ENCODE measurements at regions not wholly inside any gene's neighbourhood (a gene's known extent, or its start where the extent isn't known, plus 50 kb on each side); places are given as distances from the start of the nearest gene placed in this dataset.

DNA sequence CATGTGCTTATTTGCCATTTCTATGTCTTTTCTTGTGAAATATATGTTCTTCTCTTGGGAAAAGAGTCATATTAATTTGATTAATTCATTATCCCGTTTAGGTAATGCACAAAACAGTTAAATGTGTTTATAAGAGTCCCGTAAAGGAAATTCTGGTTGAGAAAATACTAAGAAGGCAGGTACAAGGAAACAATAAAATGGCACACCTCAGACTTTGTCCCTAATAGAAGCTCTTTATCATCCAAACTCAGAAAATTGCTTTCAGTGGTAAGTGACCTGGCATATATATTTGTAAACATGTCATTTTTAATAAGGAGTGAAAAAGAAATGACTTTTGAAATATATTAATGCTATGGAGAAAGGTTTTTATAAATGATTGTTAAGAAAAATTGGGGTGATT, 540.5 kb upstream of the CITED2 start:
- Mint-ChIP-seq H3K36me3 (ENCODE audit: low read depth) (no peaks in the 10 kb centered on the region), H3K27me3 (peaks cover 17% of the 10 kb centered on the region), H3K4me3 (no peak overlapping the region), H3K4me1 (peaks cover 3% of the 10 kb centered on the region), H3K27ac (no peak overlapping the region)
- DNase-seq, result no peak
- no peaks in the 10 kb centered on the region for H3K9me3 ChIP-seq (ENCODE audit: control insufficient read depth, low read length, poor library complexity, severe bottlenecking)
- no peak for ATAC-seq

DNA sequence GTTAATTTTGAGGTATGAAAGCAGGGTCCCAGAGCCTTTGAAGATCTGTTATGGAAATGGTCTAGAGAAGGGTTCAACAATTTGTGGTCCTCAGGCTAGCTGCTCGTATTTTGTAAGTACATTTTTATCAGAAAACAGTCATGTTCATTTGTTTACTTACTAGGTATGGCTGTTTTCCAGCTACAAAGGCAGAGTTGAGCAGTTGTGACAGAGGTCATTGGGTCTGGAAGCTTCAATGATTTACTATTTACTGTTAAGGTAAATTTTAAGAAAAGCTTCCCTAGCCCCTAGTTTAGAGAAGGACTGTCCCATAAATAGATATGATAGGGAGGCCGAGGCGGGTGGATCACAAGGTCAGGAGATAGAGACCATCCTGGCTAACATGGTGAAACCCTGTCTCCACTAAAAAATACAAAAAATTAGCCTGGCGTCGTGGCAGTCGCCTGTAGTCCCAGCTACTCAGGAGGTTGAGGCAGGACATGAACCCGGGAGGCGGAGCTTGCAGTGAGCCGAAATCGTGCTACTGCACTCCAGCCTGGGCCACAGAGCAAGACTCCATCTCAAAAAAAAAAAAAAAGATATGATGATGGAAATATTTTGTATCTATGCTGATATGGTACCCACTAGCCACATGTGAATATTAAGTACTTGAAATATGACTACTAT, 538.4 kb upstream of the CITED2 start:
- no peaks in the 10 kb centered on the region for H3K9me3 ChIP-seq (ENCODE audit: control insufficient read depth, low read length, poor library complexity, severe bottlenecking)
- no peaks in the 10 kb centered on the region for H3K36me3 Mint-ChIP-seq (ENCODE audit: low read depth)
- no peaks in the 10 kb centered on the region for H3K4me1 Mint-ChIP-seq
- ATAC-seq (no peak), DNase-seq (no peak)
- H3K27me3 Mint-ChIP-seq, result peaks cover 3% of the 10 kb centered on the region
- H3K27ac Mint-ChIP-seq, result no peak overlapping the region
- no peak overlapping the region for H3K4me3 Mint-ChIP-seq

- ATAC-seq (no peak), DNase-seq (no peak)
- H3K27ac Mint-ChIP-seq, result no peak overlapping the region
- H3K9me3 ChIP-seq (ENCODE audit: control insufficient read depth, low read length, poor library complexity, severe bottlenecking), result no peaks in the 10 kb centered on the region
- no peaks in the 10 kb centered on the region for H3K36me3 Mint-ChIP-seq (ENCODE audit: low read depth)
- no peak overlapping the region for H3K4me3 Mint-ChIP-seq
- no peaks in the 10 kb centered on the region for H3K27me3 Mint-ChIP-seq
- no peaks in the 10 kb centered on the region for H3K4me1 Mint-ChIP-seq
Observed at GRCh38 chr6:139909992-139910391, 535.5 kb upstream of the CITED2 start.

DNA sequence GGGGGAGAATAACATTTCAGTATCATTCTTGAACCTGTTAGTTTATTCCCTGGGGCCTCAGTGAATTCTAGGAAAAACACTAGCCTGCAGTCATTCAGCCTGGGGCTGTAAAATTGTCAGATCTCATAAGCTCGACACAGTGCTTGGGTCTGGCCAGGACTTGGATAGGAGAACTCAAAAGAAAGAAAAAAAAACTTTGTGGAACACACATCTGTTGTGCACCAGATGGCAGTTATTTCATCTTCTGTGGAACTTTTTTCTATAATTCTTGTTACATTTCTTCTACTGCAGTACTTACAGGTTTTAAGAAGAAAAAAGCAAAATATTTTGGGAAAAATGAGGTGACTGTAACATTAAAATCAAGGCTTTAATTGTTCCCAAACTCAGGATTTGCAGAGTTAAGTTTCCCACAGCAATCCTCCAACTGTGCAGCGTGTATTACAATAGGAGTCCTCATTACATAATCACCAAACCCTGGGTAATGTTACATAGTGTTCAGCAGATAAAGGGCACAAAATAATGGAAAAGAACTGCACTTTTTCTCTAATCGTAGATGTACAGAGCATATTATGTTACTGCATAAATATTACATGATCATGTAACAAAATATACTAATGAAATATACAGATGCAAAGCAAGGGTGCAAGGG, 531.1 kb upstream of the CITED2 start:
- ATAC-seq (no peak), DNase-seq (no peak)
- H3K4me3 Mint-ChIP-seq, result no peak overlapping the region
- H3K36me3 Mint-ChIP-seq (ENCODE audit: low read depth), result no peaks in the 10 kb centered on the region
- no peaks in the 10 kb centered on the region for H3K27me3 Mint-ChIP-seq
- peaks cover 7% of the 10 kb centered on the region for H3K4me1 Mint-ChIP-seq
- H3K27ac Mint-ChIP-seq, result no peak overlapping the region
- no peaks in the 10 kb centered on the region for H3K9me3 ChIP-seq (ENCODE audit: control insufficient read depth, low read length, poor library complexity, severe bottlenecking)

DNA sequence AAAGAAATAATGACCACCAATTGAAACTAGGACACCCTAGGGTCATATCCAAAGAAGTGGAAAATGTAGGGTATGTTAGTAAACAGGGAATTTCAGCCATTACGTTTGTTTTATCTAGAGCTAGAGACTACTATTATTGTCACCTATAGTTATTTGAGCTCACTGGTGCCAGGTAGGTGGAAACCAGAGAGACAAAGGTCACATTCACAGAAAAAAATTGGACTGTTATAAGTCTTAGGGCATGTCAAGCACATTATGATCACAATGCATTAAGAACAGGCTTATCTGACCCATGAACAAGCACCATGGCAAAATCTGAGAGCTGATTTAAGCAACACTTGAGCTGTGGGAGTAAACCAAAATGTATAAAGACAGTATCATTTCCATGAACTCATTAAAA, 530.1 kb upstream of the CITED2 start:
- no peak for ATAC-seq
- no peaks in the 10 kb centered on the region for H3K9me3 ChIP-seq (ENCODE audit: control insufficient read depth, low read length, poor library complexity, severe bottlenecking)
- H3K27ac Mint-ChIP-seq, result no peak overlapping the region
- DNase-seq, result no peak
- H3K4me3 Mint-ChIP-seq, result no peak overlapping the region
- peaks cover 7% of the 10 kb centered on the region for H3K4me1 Mint-ChIP-seq
- no peaks in the 10 kb centered on the region for H3K36me3 Mint-ChIP-seq (ENCODE audit: low read depth)
- H3K27me3 Mint-ChIP-seq, result peaks cover 3% of the 10 kb centered on the region

DNA sequence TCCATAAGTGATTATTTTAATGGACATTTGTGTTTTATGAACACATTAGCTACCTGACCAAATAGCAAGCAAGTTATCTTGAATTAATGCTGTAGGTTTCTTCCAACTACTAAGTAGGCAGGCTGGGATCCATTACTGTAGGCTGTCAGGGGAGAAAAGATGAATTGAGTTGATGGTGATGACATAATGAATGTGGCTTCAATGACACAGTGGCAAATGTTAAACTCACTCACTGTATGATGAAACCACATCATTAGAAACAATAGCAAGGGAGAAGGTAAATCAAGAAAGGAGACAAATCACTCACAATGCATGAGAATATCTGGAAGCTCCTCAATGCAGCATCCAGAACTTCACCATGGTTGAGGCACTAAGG, 529.7 kb upstream of the CITED2 start:
- Mint-ChIP-seq H3K27ac (peak overlapping the region; percentile 22), H3K4me1 (peaks cover 7% of the 10 kb centered on the region), H3K36me3 (ENCODE audit: low read depth) (no peaks in the 10 kb centered on the region), H3K27me3 (peaks cover 7% of the 10 kb centered on the region), H3K4me3 (no peak overlapping the region)
- no peaks in the 10 kb centered on the region for H3K9me3 ChIP-seq (ENCODE audit: control insufficient read depth, low read length, poor library complexity, severe bottlenecking)
- DNase-seq (no peak), ATAC-seq (no peak)

- no peaks in the 10 kb centered on the region for H3K36me3 Mint-ChIP-seq (ENCODE audit: low read depth)
- peak overlapping the region; percentile 22 for H3K27ac Mint-ChIP-seq
- DNase-seq, result no peak
- H3K9me3 ChIP-seq (ENCODE audit: control insufficient read depth, low read length, poor library complexity, severe bottlenecking), result no peaks in the 10 kb centered on the region
- peaks cover 7% of the 10 kb centered on the region for H3K27me3 Mint-ChIP-seq
- peaks cover 7% of the 10 kb centered on the region for H3K4me1 Mint-ChIP-seq
- peak; percentile 30 for ATAC-seq
- no peak overlapping the region for H3K4me3 Mint-ChIP-seq
Observed at GRCh38 chr6:139903411-139904157, 529.1 kb upstream of the CITED2 start.

GRCh38 chr6:139895205-139895793, 520.9 kb upstream of the CITED2 start:
- Mint-ChIP-seq H3K4me3 (no peak overlapping the region), H3K4me1 (no peaks in the 10 kb centered on the region), H3K27me3 (peaks cover 13% of the 10 kb centered on the region), H3K27ac (no peak overlapping the region), H3K36me3 (ENCODE audit: low read depth) (no peaks in the 10 kb centered on the region)
- no peak for ATAC-seq
- no peak for DNase-seq
- no peaks in the 10 kb centered on the region for H3K9me3 ChIP-seq (ENCODE audit: control insufficient read depth, low read length, poor library complexity, severe bottlenecking)

DNA sequence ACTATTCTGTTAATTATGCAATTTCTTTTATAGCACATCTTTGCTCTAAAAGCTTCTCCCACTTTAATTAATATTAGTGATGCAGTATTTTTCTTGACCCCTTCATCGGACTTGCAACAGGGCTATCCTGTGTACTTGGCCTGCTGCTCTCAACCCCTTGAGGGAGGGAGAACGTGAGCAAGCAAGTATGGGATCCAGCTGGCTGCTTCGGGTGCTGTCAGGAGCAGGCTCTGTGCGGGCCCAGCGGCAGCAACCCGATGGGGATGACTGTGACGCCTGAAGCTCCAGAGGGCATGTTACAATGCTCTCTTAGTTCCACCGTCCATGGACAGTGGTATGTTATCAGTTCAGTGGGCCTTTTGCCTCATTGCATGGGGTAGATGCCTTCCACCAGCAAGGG, 519.8 kb upstream of the CITED2 start:
- no peak for ATAC-seq
- no peaks in the 10 kb centered on the region for H3K36me3 Mint-ChIP-seq (ENCODE audit: low read depth)
- DNase-seq, result no peak
- no peaks in the 10 kb centered on the region for H3K9me3 ChIP-seq (ENCODE audit: control insufficient read depth, low read length, poor library complexity, severe bottlenecking)
- H3K27ac Mint-ChIP-seq, result no peak overlapping the region
- no peak overlapping the region for H3K4me3 Mint-ChIP-seq
- no peaks in the 10 kb centered on the region for H3K4me1 Mint-ChIP-seq
- H3K27me3 Mint-ChIP-seq, result peaks cover 12% of the 10 kb centered on the region

GRCh38 chr6:139891471-139891870, 517.0 kb upstream of the CITED2 start:
- H3K27ac Mint-ChIP-seq, result no peak overlapping the region
- DNase-seq (no peak), ATAC-seq (no peak)
- H3K36me3 Mint-ChIP-seq (ENCODE audit: low read depth), result no peaks in the 10 kb centered on the region
- H3K27me3 Mint-ChIP-seq, result peaks cover 20% of the 10 kb centered on the region
- no peaks in the 10 kb centered on the region for H3K9me3 ChIP-seq (ENCODE audit: control insufficient read depth, low read length, poor library complexity, severe bottlenecking)
- no peaks in the 10 kb centered on the region for H3K4me1 Mint-ChIP-seq
- no peak overlapping the region for H3K4me3 Mint-ChIP-seq

- H3K36me3 Mint-ChIP-seq (ENCODE audit: low read depth), result no peaks in the 10 kb centered on the region
Observed at GRCh38 chr6:139888681-139889122, 514.3 kb upstream of the CITED2 start.

GRCh38 chr6:139887275-139887674, 512.8 kb upstream of the CITED2 start:
- no peaks in the 10 kb centered on the region for H3K9me3 ChIP-seq (ENCODE audit: control insufficient read depth, low read length, poor library complexity, severe bottlenecking)
- ATAC-seq, result no peak
- Mint-ChIP-seq H3K36me3 (ENCODE audit: low read depth) (no peaks in the 10 kb centered on the region), H3K4me3 (no peak overlapping the region), H3K27ac (no peak overlapping the region), H3K27me3 (peaks cover 14% of the 10 kb centered on the region), H3K4me1 (no peaks in the 10 kb centered on the region)
- DNase-seq, result no peak

More at GRCh38 chr6:139888681-139889122, 514.3 kb upstream of the CITED2 start:
- H3K27ac Mint-ChIP-seq, result no peak overlapping the region
- DNase-seq (no peak), ATAC-seq (no peak)
- H3K4me3 Mint-ChIP-seq, result no peak overlapping the region
- H3K4me1 Mint-ChIP-seq, result no peaks in the 10 kb centered on the region
- H3K9me3 ChIP-seq (ENCODE audit: control insufficient read depth, low read length, poor library complexity, severe bottlenecking), result no peaks in the 10 kb centered on the region
- H3K27me3 Mint-ChIP-seq, result peaks cover 20% of the 10 kb centered on the region

DNA sequence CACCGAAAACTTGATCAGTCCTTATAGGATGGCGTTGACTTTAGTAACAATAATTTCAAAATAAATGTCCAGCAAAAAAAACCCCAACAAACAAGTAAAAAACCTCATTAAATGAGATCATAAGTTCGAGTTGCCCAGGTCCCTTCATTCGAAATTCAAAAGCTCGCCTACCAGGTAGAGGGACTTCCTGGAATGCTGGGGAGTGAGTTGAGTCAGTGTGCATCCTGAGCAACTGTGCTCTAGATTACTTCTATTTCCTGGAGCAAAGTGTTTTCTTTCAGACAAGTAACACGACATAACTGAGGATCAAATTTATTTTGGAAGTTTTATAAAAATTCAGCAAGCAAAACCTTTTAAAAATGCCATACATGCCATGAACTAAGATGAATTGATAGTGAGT, 511.9 kb upstream of the CITED2 start:
- Mint-ChIP-seq H3K4me1 (peaks cover 2% of the 10 kb centered on the region), H3K27me3 (peaks cover 14% of the 10 kb centered on the region), H3K36me3 (ENCODE audit: low read depth) (no peaks in the 10 kb centered on the region), H3K4me3 (no peak overlapping the region), H3K27ac (no peak overlapping the region)
- ATAC-seq, result no peak
- no peak for DNase-seq
- no peaks in the 10 kb centered on the region for H3K9me3 ChIP-seq (ENCODE audit: control insufficient read depth, low read length, poor library complexity, severe bottlenecking)

Measured in T-helper 17 cell (primary cell).